NCI-H526 (cell line): ENCODE measurements at regions not wholly inside any gene's neighbourhood (a gene's known extent, or its start where the extent isn't known, plus 50 kb on each side); places are given as distances from the start of the nearest gene placed in this dataset.
A peak's percentile ranks its signal among the peaks of the same experiment; 100 is the strongest.
"Not testable (repeated sequence)": the region's sequence is repeated elsewhere in the genome, so short reads cannot be mapped to it uniquely, and the experiment has no call there.

ENCODE experiments used
- DNase-seq, 2 experiments: peaks; one replicate each; lab custom pipeline; 2025; lab: John Stamatoyannopoulos, UW

DNA sequence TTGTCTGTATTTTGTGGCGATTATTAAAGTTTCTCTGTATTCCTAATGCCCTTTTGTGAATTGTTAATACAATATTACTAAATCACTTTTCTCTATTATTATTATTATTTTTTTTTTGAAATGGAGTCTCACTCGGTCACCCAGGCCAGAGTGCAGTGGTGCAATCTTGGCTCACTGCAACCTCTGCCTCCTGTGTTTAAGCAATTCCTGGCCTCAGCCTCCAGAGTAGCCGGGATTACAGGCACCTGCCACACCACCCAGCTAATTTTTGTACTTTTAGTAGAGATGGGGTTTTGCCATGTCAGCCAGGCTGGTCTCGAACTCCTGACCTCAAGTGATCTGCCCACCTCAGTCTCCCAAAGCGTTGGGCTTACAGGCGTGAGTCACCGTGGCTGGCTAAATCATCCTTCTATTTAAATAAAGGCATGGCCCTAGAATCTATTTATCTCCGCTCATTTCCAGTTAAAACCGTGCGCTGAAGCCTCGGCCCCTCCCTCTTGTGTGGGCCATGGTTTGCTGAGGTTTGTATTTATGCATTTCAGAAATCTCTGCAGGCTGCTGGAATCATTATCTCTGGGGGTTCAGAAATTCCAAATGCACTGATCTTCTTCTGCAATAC is 1136.4 kb upstream of the TMEM132C start:
- DNase-seq, result no peak

DNA sequence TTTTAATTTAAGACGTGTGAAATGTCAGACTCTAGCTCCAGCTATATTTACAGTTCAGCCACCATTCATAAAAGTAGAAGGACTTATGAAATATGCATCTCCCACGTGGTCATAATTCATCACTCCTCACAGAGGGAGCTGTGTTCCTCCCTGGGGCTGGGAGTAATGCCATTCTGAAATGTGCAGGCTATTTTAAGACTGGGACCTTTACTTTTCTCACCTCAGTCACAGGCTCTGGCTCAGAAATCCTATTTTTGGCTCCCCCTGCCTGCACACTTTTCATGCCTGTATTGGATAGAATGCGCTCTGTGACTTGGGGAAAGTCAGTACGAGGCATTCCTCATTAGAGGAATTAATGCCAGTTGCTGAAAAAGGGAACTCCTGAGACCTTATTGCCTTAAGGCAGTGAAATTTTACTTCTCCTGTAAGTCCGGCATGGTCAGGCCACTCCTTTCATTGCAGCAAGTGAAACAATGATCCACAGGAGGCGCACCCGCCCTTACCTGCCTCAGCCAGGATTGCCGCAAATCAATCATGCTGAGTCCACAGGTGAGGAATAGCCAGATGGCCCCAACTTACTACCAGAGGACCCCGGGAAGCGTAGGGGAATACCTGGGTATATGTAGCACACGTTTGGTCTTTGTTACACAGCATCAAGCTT is 1133.2 kb upstream of the TMEM132C start:
- no peak for DNase-seq

- not testable (repeated sequence) for DNase-seq
Observed at GRCh38 chr12:127140864-127141484, 1126.0 kb upstream of the TMEM132C start.

DNA sequence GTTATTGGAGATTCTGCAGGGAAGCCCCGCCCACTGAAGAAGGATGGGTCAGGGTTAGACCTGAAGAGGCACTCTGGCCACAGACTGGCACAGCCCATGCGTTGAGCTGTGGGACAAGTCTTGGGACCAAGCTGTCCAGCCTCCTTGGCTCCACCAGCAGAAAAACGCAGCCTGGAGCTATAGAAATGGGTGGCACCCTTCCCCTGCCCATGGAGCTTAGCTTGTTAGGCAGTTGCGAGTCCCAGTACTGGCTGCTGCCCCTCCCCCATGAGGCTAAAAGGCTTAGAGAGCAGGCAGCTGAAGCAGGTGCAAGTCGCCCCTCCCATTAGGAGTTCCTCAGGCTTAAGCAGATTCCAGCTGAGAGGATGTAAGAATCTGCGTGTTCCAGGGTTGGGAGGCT is 1124.0 kb upstream of the TMEM132C start:
- DNase-seq, result peak; percentile 75 to 89

GRCh38 chr12:127144770-127145169 is 1122.2 kb upstream of the TMEM132C start:
- DNase-seq, result peak; percentile 20 to 35

GRCh38 chr12:127145241-127145928 is 1121.6 kb upstream of the TMEM132C start:
- no peak for DNase-seq

DNA sequence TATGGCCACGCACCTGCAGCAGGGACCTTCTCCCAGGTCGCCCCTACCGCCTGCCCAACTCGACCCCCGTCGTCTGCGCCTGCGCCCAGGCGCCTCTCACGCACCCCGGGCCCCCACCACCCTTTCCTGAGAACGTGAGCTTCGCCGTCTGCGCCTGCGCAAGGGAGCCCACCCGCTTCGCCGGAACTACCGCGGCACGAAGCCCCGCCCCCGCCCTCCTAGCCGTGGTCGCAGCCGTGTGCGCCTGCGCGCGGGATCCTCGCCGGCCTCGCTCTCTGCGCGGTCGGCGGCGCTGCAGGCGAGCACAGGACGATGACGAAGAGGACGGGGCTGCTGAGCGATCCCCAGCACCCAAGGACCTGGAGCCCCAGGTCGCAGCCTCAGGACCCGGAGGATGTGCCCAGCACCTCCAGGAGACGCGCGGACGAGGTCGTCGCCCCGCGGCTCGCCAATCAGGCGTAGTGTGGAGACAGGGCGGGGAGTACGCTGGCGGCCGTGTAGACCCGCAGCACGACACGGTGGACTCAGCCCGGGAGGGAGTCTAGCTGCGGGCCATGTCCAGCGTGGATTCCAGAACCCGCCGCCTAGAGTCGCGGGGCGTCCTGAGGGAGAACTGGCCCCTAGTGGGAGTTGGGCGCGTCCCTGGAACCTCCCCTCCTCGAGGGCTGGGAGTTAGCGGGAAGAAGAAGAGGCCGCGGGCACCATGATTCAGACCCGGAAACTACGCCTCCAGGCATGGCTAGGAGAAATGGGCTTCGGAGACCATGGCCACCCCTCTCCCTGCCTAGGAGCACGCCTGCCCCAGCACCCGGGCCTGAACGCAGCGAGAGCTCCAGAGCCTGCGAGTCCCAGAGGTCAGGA is 1120.8 kb upstream of the TMEM132C start:
- no peak for DNase-seq

- DNase-seq, result no peak
Observed at GRCh38 chr12:127146991-127147718, 1119.8 kb upstream of the TMEM132C start.

- no peak for DNase-seq
Observed at GRCh38 chr12:127147724-127148123, 1119.2 kb upstream of the TMEM132C start.

GRCh38 chr12:127148318-127148717 is 1118.7 kb upstream of the TMEM132C start:
- no peak for DNase-seq

DNA sequence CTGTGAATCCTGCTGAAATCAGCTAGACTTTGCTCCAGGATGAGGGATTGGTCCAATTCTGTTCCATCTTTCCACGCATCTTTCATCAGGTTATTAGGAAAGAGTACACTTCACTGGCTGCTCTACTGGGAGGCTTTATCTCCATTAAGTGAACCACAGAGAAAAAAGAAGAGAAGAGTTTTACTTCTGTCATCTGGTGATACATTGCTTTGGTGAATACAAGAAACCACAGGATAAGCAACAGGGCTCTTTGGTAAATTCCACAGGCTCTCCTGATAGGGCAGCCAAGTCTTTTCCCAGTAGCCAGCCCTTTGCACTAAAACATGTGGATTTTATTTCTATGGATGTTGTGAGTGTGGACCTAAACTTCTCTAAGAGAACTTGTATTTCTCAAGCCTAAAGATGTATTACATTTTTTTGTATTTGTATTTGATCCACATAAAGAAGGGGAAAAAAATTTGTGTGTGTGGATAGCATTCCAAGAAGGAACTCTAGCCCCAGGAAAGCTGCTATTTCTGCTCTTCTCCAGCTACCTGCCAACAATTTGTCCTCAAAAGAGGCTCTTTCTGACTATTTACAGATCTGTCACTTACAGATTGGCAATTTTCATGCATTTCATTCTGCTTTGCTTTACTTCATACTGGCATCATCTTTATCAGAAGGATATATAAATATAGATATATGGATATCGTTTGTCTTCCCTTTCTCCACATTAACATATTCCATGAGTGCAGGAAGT is 1117.6 kb upstream of the TMEM132C start:
- no peak for DNase-seq

DNA sequence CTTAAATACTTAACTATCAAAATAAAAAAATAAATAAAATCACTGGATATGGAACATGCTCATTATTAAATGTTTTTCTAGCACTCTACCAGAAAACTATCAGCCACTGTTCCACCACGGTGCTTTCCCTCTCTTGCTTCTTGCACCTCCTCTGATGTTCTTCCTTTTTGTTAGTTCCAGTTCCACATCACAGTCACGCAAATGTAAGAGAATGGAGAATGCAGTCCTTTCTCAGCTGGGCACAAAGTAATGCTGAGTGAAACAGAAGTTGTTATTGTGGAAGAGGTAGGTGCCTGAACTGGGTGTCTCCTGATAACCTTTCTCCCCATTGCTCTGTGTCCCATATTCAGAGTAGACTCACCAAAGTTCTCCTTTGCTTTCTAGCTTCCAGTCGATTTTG is 1116.9 kb upstream of the TMEM132C start:
- no peak for DNase-seq

GRCh38 chr12:127150479-127150878 is 1116.5 kb upstream of the TMEM132C start:
- no peak for DNase-seq

DNA sequence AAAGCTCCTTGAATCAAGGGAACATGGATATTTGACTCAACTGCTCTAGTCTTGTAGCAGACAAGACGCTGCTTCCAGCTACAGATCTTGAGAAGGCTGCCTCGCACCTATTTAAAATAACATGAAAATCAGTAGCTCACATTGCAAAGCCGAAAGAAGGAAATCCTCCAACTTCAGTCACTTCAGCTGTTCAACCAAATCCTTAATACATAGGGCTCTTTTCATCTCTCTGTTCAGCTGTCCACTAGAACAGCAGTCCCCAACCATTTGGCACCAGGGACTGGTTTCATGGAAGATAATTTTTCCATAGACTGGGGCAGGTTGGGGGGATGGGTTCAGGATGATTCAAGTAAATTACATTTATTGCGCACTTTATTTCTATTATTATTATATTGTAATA is 1116.0 kb upstream of the TMEM132C start:
- DNase-seq, result no peak

- DNase-seq, result no peak
Observed at GRCh38 chr12:127153996-127154395, 1113.0 kb upstream of the TMEM132C start.

DNA sequence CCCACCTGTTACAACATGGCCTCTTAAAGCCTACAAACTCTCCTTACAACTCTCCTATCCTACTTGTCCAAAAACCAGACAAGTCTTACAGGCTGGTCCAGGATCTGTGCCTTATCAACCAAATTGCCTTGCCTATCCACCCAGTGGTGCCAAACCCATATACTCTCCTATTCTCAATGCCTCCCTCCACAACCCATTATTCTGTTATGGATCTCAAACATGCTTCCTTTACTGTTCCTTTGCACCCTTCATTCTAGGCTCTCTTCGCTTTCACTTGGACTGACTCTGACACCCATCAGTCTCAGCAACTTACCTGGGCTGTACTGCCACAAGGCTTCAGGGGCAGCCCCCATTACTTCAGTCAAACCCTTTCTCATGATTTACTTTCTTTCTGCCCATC is 1112.1 kb upstream of the TMEM132C start:
- DNase-seq, result not testable (repeated sequence)

GRCh38 chr12:127155935-127156619 is 1110.9 kb upstream of the TMEM132C start:
- DNase-seq, result not testable (repeated sequence)

DNA sequence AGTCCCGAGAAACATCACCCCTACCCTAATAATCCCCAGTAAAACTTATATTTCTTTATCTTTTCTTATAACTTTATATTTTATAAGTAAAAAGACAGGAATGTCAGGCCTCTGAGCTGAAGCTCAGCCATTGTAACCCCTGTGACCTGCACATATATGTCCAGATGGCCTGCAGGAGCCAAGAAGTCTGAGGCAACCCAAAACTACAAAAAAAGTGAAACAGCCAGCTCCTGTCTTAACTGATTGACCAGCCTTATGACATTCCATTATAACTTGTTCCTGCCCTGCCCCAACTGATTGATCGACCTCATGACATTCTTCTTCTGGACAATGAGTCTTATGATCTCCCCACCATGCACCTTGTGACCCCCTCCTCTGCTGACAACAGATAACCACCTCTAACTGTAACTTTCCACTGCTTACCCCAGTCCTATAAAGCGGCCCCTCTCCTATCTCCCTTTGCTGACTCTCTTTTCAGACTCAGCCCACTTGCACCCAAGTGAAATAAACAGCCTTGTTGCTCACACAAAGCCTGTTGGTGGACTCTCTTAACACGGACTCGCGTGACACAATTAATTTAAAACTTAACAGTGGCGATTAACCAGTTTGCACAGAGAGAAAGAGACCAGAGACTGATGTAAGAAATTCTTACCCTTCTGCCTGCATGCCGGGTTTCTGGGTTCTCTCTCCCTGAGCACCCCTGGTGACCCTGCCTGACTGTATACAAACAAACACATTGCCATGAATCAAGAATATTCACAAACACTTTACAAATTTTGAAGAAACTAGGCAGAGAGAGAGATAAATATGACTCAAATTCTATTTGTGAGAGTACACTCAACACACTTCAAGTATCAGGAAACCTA is 1109.2 kb upstream of the TMEM132C start:
- not testable (repeated sequence) for DNase-seq
